ENCODE measurements at regions not wholly inside any gene's neighbourhood (a gene's known extent, or its start where the extent isn't known, plus 50 kb on each side); places are given as distances from the start of the nearest gene placed in this dataset.

GRCh38 chr17:68710035-68710780 is 109.0 kb upstream of the FAM20A start:
- TF ChIP-seq CTCF (IDR thresholded peaks at IDR 0.05; ENCODE audit: poor library complexity) (no peak), EZH2phosphoT487 (IDR thresholded peaks at IDR 0.05; ENCODE audit: low read depth, severe bottlenecking, unreplicated experiment) (no peak), EZH2 (IDR thresholded peaks at IDR 0.05; ENCODE audit: borderline replicate concordance) (no peak)

Measured in hepatocyte (in vitro differentiated cells).